ENCODE measurements at regions not wholly inside any gene's neighbourhood (a gene's known extent, or its start where the extent isn't known, plus 50 kb on each side); places are given as distances from the start of the nearest gene placed in this dataset.
"Not testable (repeated sequence)": the region's sequence is repeated elsewhere in the genome, so short reads cannot be mapped to it uniquely, and the experiment has no call there.

GRCh38 chr11:44427432-44427831 is 117.5 kb upstream of the ALX4 start:
- H3K27ac ChIP-seq, result no peak overlapping the region
- TF ChIP-seq CTCF (IDR thresholded peaks at IDR 0.05) (no peak), EP300 (IDR thresholded peaks at IDR 0.05) (no peak), POLR2A (IDR thresholded peaks at IDR 0.05) (no peak), POLR2AphosphoS5 (IDR thresholded peaks at IDR 0.05) (no peak)
- peaks cover 0 to 55% (median 0%) of the 10 kb centered on the region in 3 donors for H3K27me3 ChIP-seq
- H3K4me3 ChIP-seq, result no peak overlapping the region
- whole genome bisulfite sequencing, 5 donors, result 46 to 56% (median 50%) methylated on average over 8 of the region's 8 CpGs
- no peaks in the 10 kb centered on the region for H3K36me3 ChIP-seq
- no peaks in the 10 kb centered on the region for H3K4me1 ChIP-seq
- H3K9me3 ChIP-seq, result no peaks in the 10 kb centered on the region
- DNase-seq, result no peak
- intact Hi-C loops (cut with DNase I; ENCODE audit: low total_unique reads), result no loop called here

- 36 to 45% (median 38%) methylated on average over 3 of the region's 3 CpGs for WGBS, 5 donors
- H3K4me1 ChIP-seq, result no peaks in the 10 kb centered on the region
- H3K27me3 ChIP-seq, result peaks cover 0 to 50% (median 0%) of the 10 kb centered on the region in 3 donors
- no peak for DNase-seq
- intact Hi-C loops (cut with DNase I; ENCODE audit: low total_unique reads), result no loop called here
- TF ChIP-seq POLR2AphosphoS5 (IDR thresholded peaks at IDR 0.05) (no peak), CTCF (IDR thresholded peaks at IDR 0.05) (no peak), POLR2A (IDR thresholded peaks at IDR 0.05) (no peak), EP300 (IDR thresholded peaks at IDR 0.05) (no peak)
- no peaks in the 10 kb centered on the region for H3K9me3 ChIP-seq
- no peak overlapping the region for H3K4me3 ChIP-seq
- no peak overlapping the region for H3K27ac ChIP-seq
- no peaks in the 10 kb centered on the region for H3K36me3 ChIP-seq
These were observed 120.2 kb upstream of the ALX4 start for GRCh38 chr11:44430140-44430539.

- TF ChIP-seq POLR2A (IDR thresholded peaks at IDR 0.05), result no peak
- TF ChIP-seq POLR2AphosphoS5 (IDR thresholded peaks at IDR 0.05), result no peak
- TF ChIP-seq EP300 (IDR thresholded peaks at IDR 0.05), result no peak
- TF ChIP-seq CTCF (IDR thresholded peaks at IDR 0.05), result no peak
- H3K9me3 ChIP-seq, result no peaks in the 10 kb centered on the region
- intact Hi-C loops (cut with DNase I; ENCODE audit: low total_unique reads), result no loop called here
- H3K4me3 ChIP-seq, result no peak overlapping the region
- H3K36me3 ChIP-seq, result no peaks in the 10 kb centered on the region
- no peak overlapping the region for H3K27ac ChIP-seq
- H3K4me1 ChIP-seq, result no peaks in the 10 kb centered on the region
- peaks cover 0 to 50% (median 4%) of the 10 kb centered on the region in 3 donors for H3K27me3 ChIP-seq
- WGBS, 5 donors, result 55 to 80% (median 64%) methylated on average over 2 of the region's 2 CpGs
- DNase-seq, result no peak
These were observed 124.3 kb upstream of the ALX4 start for GRCh38 chr11:44434191-44434590.

GRCh38 chr11:44437122-44437521 is 127.2 kb upstream of the ALX4 start:
- H3K4me1 ChIP-seq, result no peaks in the 10 kb centered on the region
- H3K4me3 ChIP-seq, result no peak overlapping the region
- peaks cover 0 to 42% (median 4%) of the 10 kb centered on the region in 3 donors for H3K27me3 ChIP-seq
- H3K9me3 ChIP-seq, result peaks cover 0 to 5% (median 1%) of the 10 kb centered on the region in 4 donors
- intact Hi-C loops (cut with DNase I; ENCODE audit: low total_unique reads), result no loop called here
- WGBS, 5 donors, result 37 to 78% (median 38%) methylated on average over 1 of the region's 1 CpG
- no peaks in the 10 kb centered on the region for H3K36me3 ChIP-seq
- no peak overlapping the region for H3K27ac ChIP-seq
- no peak for TF ChIP-seq POLR2A (IDR thresholded peaks at IDR 0.05)
- TF ChIP-seq CTCF (IDR thresholded peaks at IDR 0.05), result no peak
- no peak for TF ChIP-seq EP300 (IDR thresholded peaks at IDR 0.05)
- no peak for TF ChIP-seq POLR2AphosphoS5 (IDR thresholded peaks at IDR 0.05)
- no peak for DNase-seq

- H3K27ac ChIP-seq; H3K36me3 ChIP-seq; H3K4me3 ChIP-seq; H3K9me3 ChIP-seq; intact Hi-C loops (cut with DNase I; ENCODE audit: low total_unique reads); DNase-seq; H3K4me1 ChIP-seq: not testable (repeated sequence)
- peaks cover 0 to 18% (median 0%) of the 10 kb centered on the region in 3 donors for H3K27me3 ChIP-seq
- 80 to 91% (median 88%) methylated on average over 4 of the region's 4 CpGs for WGBS, 5 donors
These were observed 122.4 kb upstream of the CD82 start for GRCh38 chr11:44442893-44443673.

Measured in stomach (tissue), 8 donors.